ENCODE measurements at regions not wholly inside any gene's neighbourhood (a gene's known extent, or its start where the extent isn't known, plus 50 kb on each side); places are given as distances from the start of the nearest gene placed in this dataset.
A peak's percentile ranks its signal among the peaks of the same experiment; 100 is the strongest.
"Not testable (repeated sequence)": the region's sequence is repeated elsewhere in the genome, so short reads cannot be mapped to it uniquely, and the experiment has no call there.

GRCh38 chr2:175400975-175401374 lies 219.5 kb upstream of the ATP5MC3 start:
- DNase-seq = no peak

- no peak for DNase-seq
These were observed 217.8 kb upstream of the ATP5MC3 start for GRCh38 chr2:175399326-175399725.

GRCh38 chr2:175398848-175399247 lies 217.3 kb upstream of the ATP5MC3 start:
- no peak for DNase-seq

- no peak for DNase-seq
These were observed 215.2 kb upstream of the ATP5MC3 start for GRCh38 chr2:175396696-175397095.

- DNase-seq = no peak
These were observed 212.3 kb upstream of the ATP5MC3 start for GRCh38 chr2:175393851-175394250.

GRCh38 chr2:175383286-175383685 lies 201.8 kb upstream of the ATP5MC3 start:
- DNase-seq = no peak

- DNase-seq = no peak
These were observed 192.2 kb upstream of the ATP5MC3 start for GRCh38 chr2:175373729-175374128.

GRCh38 chr2:175372704-175373701 lies 191.5 kb upstream of the ATP5MC3 start:
- DNase-seq = no peak

- no peak for DNase-seq
These were observed 189.9 kb upstream of the ATP5MC3 start for GRCh38 chr2:175371378-175371777.

- peak; percentile 48 for DNase-seq
These were observed 185.3 kb upstream of the ATP5MC3 start for GRCh38 chr2:175366815-175367214.

- no peak for DNase-seq
These were observed 182.2 kb upstream of the ATP5MC3 start for GRCh38 chr2:175363699-175364098.

- DNase-seq = peak; percentile 64
These were observed 180.8 kb upstream of the ATP5MC3 start for GRCh38 chr2:175362331-175362730.

GRCh38 chr2:175359710-175360109 lies 178.2 kb upstream of the ATP5MC3 start:
- no peak for DNase-seq

GRCh38 chr2:175356901-175357300 lies 175.4 kb upstream of the ATP5MC3 start:
- DNase-seq = no peak

GRCh38 chr2:175355246-175355645 lies 173.7 kb upstream of the ATP5MC3 start:
- DNase-seq = no peak

GRCh38 chr2:175353275-175353674 lies 171.8 kb upstream of the ATP5MC3 start:
- DNase-seq = no peak

- DNase-seq = no peak
These were observed 170.0 kb upstream of the ATP5MC3 start for GRCh38 chr2:175351512-175351911.

GRCh38 chr2:175350105-175350504 lies 168.6 kb upstream of the ATP5MC3 start:
- no peak for DNase-seq

- DNase-seq = no peak
These were observed 160.6 kb upstream of the ATP5MC3 start for GRCh38 chr2:175342085-175342484.

GRCh38 chr2:175330195-175330594 lies 148.7 kb upstream of the ATP5MC3 start:
- DNase-seq = no peak

GRCh38 chr2:175326801-175327200 lies 145.3 kb upstream of the ATP5MC3 start:
- no peak for DNase-seq

GRCh38 chr2:175326164-175326563 lies 144.7 kb upstream of the ATP5MC3 start:
- DNase-seq = not testable (repeated sequence)

GRCh38 chr2:175323162-175323561 lies 141.7 kb upstream of the ATP5MC3 start:
- DNase-seq = no peak

- no peak for DNase-seq
These were observed 137.0 kb upstream of the ATP5MC3 start for GRCh38 chr2:175318542-175318941.

GRCh38 chr2:175317751-175318150 lies 136.2 kb upstream of the ATP5MC3 start:
- no peak for DNase-seq
